NCI-H524 (cell line): ENCODE measurements at regions not wholly inside any gene's neighbourhood (a gene's known extent, or its start where the extent isn't known, plus 50 kb on each side); places are given as distances from the start of the nearest gene placed in this dataset.

Source experiments
- DNase-seq, 2 experiments: peaks; one replicate each; lab custom pipeline; 2025; lab: John Stamatoyannopoulos, UW

DNA sequence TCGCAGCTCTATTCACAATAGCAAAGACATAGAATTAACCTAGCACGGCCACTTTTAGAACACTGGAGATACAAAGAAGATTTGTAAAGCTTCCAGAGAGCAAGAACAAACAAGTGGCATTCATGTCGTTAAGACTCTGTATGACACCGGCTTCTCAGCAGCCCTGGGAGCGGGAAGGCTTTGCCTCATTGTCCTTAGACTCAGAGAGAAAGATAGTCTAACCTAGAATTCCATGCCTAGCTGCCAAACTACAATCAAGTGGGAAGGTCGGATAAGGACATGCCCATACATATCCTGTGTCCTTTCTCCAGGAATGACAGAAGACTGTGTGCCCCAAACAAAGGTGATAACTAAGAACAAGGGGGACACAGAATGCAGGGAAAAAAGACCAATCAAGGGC, 1038.3 kb downstream of the BCL11B start:
- no peak for DNase-seq

GRCh38 chr14:98234208-98234607, 1037.8 kb downstream of the BCL11B start:
- no peak for DNase-seq

DNA sequence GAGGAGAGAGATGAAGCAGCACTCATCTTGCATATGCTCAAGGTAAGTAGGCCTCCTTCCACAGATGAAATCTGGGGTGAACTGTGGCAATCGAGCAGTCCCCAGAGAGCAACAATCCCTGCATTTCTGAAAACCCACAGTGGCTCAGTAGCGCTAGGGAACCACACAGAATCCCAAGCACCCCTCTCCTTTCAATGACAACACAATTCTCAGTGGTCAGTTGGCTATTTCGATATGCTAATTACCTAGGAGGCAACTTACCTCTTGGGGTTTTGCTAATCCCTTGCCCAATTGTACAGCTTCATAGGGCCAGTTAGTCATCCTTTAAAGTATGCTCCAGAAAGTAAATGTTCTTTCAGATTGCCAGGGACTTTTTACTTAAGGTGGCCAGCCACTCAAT, 1035.7 kb downstream of the BCL11B start:
- no peak for DNase-seq

DNA sequence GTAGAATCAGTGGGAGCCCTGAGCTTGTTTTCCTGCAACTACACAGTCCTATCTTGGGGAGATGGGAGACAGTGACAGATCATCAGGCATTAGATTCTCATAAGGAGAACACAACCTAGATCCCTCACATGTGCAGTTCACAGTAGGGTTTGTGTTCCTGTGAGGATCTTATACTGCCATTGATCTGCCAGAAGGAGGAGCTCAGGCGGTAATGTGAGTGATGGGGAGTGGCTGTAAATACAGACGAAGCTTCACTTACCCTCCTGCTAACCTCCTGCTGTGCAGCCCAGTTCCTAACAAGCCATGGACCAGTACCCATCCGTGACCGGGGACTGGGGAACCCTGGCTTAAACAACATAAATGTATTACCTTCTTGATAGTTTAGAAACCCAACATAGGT, 1034.1 kb downstream of the BCL11B start:
- DNase-seq = no peak

DNA sequence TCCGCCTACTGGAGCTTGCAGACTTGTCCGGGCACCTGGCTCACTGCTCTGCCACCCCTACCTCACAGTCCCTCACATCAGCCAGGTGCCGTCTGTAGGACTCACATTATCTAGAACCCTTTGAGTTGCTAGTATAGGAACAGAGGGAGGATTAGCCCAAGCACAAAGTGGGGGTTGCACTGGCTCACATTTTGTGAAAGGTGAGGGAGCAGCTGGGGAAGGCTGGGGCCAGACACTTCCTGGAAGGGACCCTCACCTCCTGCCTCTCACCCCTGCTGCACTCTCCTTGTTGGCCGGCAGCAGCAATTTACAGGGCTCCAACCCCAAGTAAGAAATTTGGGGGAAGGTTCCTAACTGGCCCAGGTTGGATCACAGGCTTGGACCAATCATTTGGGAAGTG, 1031.6 kb downstream of the BCL11B start:
- DNase-seq = no peak

GRCh38 chr14:98242903-98243302, 1029.1 kb downstream of the BCL11B start:
- DNase-seq = no peak

- no peak for DNase-seq
Observed at GRCh38 chr14:98243332-98243731, 1028.7 kb downstream of the BCL11B start.

GRCh38 chr14:98244162-98244948, 1027.6 kb downstream of the BCL11B start:
- no peak for DNase-seq

DNA sequence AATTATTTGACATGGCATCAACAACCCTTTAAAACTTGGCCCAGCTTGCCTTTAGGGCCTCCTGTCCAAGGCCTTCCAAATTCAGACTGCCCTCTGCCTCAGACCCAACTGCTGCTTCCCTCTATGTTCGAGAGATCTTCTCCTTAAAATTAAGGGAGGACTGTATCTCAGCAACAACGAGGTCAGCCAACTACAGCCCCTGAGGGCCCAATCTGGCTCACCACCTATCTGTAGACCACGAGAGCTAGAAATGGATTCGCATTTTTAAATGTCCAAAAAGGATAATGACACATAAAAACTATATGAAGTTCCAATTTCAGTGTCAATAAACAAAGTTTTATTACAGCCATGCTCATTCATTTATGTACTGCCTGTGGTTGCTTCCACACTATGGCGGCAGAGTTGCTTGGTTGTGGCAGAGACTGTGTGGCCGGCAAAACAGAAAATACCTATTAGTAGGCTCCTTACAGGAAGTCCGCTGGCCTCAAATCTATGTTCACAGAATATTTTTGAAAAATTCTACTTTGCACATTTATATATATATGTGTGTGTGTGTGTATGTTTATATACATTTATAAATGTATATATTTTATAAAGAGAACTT, 1026.9 kb downstream of the BCL11B start:
- DNase-seq = no peak

DNA sequence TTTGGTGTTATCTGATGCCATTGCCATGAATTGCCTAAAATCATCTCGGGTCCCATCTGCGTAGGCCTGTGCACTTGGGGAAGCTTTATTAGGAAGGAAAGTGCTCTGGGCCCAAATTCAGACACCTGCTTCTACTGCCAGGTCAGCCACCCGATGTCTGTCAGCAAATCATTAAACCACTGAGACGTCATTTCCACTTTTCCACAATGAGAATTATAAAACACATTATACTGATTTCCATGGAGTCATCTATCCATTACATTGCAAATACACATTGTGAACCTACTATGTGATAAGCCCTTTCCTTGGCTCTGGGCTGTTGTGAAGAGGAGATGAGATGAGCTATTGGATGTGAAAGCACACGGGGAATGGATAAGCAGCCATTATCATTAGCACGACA, 1022.9 kb downstream of the BCL11B start:
- DNase-seq = no peak

GRCh38 chr14:98249476-98249875, 1022.5 kb downstream of the BCL11B start:
- DNase-seq = no peak

GRCh38 chr14:98252820-98253219, 1019.2 kb downstream of the BCL11B start:
- no peak for DNase-seq

DNA sequence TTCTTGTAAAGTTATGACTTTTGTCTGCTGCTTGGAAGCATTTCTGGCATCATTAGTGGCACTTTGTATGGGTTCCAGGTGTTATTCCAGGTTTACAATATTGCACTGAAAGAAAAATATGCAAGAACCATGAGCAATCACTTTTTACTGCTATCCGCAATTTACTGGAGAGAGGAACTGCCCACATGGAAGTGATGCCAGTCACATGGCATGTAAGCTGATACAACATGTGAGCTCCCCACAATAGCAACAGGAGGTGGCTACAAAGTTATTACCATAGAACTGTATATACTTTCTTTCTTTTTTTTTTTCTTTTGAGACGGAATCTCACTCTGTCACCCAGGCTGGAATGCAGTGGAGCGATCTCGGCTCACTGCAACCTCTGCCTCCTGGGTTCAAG, 1012.1 kb downstream of the BCL11B start:
- DNase-seq = no peak

- no peak for DNase-seq
Observed at GRCh38 chr14:98262566-98262965, 1009.4 kb downstream of the BCL11B start.

DNA sequence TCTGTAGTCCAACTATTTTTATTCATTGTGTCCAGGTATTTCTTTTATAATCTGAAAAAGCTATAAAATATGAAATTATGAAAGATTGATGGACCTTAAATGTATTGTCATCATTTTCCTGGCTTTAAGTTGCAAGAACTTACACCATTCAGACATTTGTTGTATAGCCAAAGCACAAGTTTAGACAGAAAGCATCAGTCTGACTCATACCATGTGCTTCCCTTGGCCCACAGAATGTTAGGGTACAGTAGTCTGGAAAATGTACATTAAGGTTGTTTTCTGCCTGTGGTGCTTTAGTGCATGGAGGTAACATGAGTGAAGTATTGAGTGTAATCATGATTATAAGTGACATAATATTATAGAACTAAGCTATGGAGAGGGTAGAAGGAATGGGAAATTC, 1002.5 kb downstream of the BCL11B start:
- no peak for DNase-seq

- DNase-seq = no peak
Observed at GRCh38 chr14:98270201-98270600, 1001.8 kb downstream of the BCL11B start.

- no peak for DNase-seq
Observed at GRCh38 chr14:98274596-98274995, 997.4 kb downstream of the BCL11B start.

- DNase-seq = no peak
Observed at GRCh38 chr14:98278800-98279199, 993.2 kb downstream of the BCL11B start.

DNA sequence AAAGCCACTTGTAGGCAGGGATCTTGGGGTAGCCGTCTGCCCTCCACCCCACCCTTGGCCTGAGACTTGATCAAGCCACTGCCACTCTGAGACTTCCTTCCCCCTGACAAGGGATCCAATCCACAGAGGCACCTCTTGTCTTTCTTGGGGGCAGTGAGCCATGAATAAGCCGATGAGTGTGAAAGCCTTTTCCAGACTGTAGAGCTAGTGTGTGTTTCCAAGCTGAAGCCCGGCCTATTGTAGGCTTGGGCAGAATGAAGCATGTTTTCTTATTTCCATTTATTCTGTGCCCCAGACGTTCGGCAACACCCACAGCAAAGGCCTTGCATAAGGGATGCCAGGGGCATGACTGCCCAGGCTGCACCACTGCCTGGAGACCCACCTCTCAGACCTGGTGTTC, 991.6 kb downstream of the BCL11B start:
- no peak for DNase-seq

DNA sequence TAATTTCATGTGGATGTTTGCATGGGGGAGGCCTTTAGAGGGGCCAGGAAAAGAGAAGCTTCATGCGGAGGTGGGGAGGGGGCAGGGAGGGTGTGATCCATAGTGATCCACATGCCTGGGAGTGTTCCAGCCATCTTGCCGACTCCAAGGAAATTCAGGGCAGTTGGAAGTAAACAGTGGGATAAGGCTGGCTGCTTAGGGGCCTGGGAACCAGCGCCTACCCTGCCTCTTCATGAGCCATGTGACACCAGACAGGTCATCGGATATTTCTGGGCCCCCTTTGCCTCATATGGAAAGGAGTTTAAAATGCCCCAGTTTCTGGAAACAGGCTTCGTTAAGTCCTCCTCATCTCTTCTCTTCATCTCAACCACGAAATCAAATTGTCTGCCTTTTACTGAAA, 983.2 kb downstream of the BCL11B start:
- no peak for DNase-seq

- no peak for DNase-seq
Observed at GRCh38 chr14:98290596-98290995, 981.4 kb downstream of the BCL11B start.

- DNase-seq = no peak
Observed at GRCh38 chr14:98292191-98292590, 979.8 kb downstream of the BCL11B start.

DNA sequence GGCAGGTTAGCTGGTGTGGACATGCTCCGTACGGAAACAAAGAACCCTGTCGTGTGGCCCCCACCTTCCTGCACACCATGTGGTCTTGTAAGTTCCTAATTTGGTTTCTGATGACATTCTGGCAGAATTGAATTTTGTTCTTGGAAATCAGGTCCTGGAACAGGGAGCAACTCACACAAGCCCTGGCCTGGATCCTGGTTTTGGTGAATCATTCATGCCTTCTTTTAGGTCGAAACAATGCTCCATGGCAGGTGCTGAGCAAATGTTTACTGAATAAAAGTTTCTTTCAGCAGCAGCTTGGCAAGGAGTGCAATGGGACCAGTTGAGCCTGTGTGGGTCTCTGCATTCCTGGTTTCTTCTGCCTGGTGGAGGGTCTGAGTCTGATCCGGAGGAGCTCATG, 978.4 kb downstream of the BCL11B start:
- DNase-seq = no peak

GRCh38 chr14:98296895-98297294, 975.1 kb downstream of the BCL11B start:
- no peak for DNase-seq
